ENCODE measurements at regions not wholly inside any gene's neighbourhood (a gene's known extent, or its start where the extent isn't known, plus 50 kb on each side); places are given as distances from the start of the nearest gene placed in this dataset.

DNA sequence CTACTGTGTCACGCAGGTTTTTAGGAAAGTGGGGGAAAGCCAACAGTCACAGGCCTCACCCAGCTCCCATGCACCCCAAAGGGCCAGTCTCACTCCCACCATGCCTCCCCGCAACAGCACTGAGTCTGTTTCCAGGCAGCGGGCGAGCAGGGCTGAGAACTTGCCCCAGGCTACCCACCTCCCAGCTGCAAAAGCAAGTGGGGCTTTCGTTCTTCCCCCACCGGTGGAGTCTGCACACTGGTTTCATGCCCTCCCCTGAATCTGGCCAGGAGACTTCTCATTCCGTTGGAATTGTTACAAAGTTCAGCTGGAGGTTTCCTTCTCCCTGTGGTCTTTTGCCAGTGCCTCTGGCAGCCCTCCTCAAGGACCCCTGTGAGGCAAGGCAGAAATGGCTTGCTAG is 53.6 kb upstream of the KCNJ15 start:
- no peak for ATAC-seq
- no peak for DNase-seq

DNA sequence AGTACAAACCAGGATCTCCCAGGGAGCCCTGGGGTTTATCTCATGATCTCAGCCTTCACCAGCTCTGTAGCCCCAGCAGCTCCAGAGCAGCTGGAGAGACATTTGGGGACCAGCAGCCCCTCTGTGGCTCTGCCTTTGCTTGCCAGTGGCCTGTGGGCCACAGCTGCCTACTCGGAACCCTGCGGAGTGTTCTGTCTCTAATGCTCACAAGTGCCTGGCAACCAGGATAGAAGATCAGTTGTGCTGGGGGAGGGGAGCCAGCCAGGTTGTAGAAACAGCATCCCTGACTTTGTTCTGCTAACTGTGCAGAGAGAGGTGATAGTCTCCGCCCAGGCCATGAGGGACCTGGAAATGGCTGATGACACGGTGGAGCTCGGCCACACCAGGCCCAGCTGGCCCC is 50.9 kb upstream of the KCNJ15 start:
- no peak for ATAC-seq

DNA sequence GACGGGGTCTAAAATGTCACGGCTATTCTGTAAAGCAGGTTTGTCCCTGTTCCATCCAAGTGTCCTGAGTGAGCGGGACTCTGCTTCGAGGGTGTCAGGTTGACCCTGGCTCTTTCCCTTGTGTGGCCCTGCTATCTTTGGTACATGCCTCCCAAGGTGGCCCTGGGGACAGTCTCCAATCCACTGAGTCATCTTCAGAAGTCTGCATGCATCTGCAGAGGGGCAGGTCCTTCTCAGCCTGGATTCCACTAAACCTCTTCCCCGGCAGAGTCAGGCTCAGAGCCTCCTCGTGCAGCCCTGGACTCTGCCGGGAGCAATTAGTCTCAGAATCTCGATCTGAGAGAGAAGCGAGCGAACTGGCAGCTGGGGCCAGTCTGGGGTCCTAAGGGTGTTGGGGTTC is 50.1 kb upstream of the KCNJ15 start:
- DNase-seq (no peak), ATAC-seq (no peak)

More for the DNA sequence above, 50.9 kb upstream of the KCNJ15 start:
- DNase-seq = no peak

Measured in stimulated activated naive CD8-positive, alpha-beta T cell treated with anti-CD3 and anti-CD28 coated beads, Interleukin-15, Interleukin-2, amounts not matched to agents 100 U/mL and 50 U/mL, for 24 hours (primary cell).